ENCODE measurements at regions not wholly inside any gene's neighbourhood (a gene's known extent, or its start where the extent isn't known, plus 50 kb on each side); places are given as distances from the start of the nearest gene placed in this dataset.

- DNase-seq: no peak
These were observed 661.8 kb downstream of the MATN1 start for GRCh38 chr1:30061292-30062220.

GRCh38 chr1:30060738-30061137, 662.6 kb downstream of the MATN1 start:
- no peak for DNase-seq

- no peak for DNase-seq
These were observed 664.4 kb downstream of the MATN1 start for GRCh38 chr1:30058970-30059369.

GRCh38 chr1:30054126-30054525, 669.3 kb downstream of the MATN1 start:
- DNase-seq: no peak

GRCh38 chr1:30052178-30052577, 671.2 kb downstream of the MATN1 start:
- no peak for DNase-seq

GRCh38 chr1:30051777-30052176, 671.6 kb downstream of the MATN1 start:
- no peak for DNase-seq

- no peak for DNase-seq
These were observed 673.6 kb downstream of the MATN1 start for GRCh38 chr1:30049748-30050296.

GRCh38 chr1:30048905-30049304, 674.5 kb downstream of the MATN1 start:
- DNase-seq: no peak

GRCh38 chr1:30047576-30047975, 675.8 kb downstream of the MATN1 start:
- no peak for DNase-seq

GRCh38 chr1:30046751-30047150, 676.6 kb downstream of the MATN1 start:
- DNase-seq: no peak

GRCh38 chr1:30045304-30046090, 677.9 kb downstream of the MATN1 start:
- no peak for DNase-seq

GRCh38 chr1:30044656-30045144, 678.7 kb downstream of the MATN1 start:
- no peak for DNase-seq

- DNase-seq: no peak
These were observed 679.5 kb downstream of the MATN1 start for GRCh38 chr1:30043731-30044408.

GRCh38 chr1:30043256-30043655, 680.1 kb downstream of the MATN1 start:
- no peak for DNase-seq

GRCh38 chr1:30042438-30043147, 680.8 kb downstream of the MATN1 start:
- DNase-seq: no peak

- DNase-seq: no peak
These were observed 681.5 kb downstream of the MATN1 start for GRCh38 chr1:30041741-30042437.

- DNase-seq: no peak
These were observed 683.0 kb downstream of the MATN1 start for GRCh38 chr1:30040081-30041019.

GRCh38 chr1:30039354-30040080, 683.9 kb downstream of the MATN1 start:
- no peak for DNase-seq
